Cardiac fibroblast (primary cell): ENCODE measurements at regions not wholly inside any gene's neighbourhood (a gene's known extent, or its start where the extent isn't known, plus 50 kb on each side); places are given as distances from the start of the nearest gene placed in this dataset.

Source experiments
- DNase-seq, 2 donors: peaks; one replicate each; pipeline versions ENCODE4 v3.0.0 to v3.0.0-alpha.2; 2010; ENCODE audit warnings: low read depth in 2 of 2
- H3K4me3 ChIP-seq, 2 donors: replicated peaks in 1 of 2; 1 replicate in 1 of 2; 2 replicates in 1 of 2; pipeline ENCODE4 v1.5.1; 2011; ENCODE audit warnings: low read depth in 2 of 2, low read length in 2 of 2, mild to moderate bottlenecking in 2 of 2, moderate library complexity in 1 of 2
- CTCF ChIP-seq: IDR thresholded peaks from one replicate; pipeline ENCODE4 v1.5.1; 2011; ENCODE audit warnings: low read depth, mild to moderate bottlenecking, low read length, inconsistent platforms

GRCh38 chr9:84504360-84504759, 163.8 kb upstream of the SLC28A3 start:
- no peak for TF ChIP-seq CTCF
- no peak for DNase-seq

GRCh38 chr9:84511651-84512050, 157.9 kb upstream of the NTRK2 start:
- no peak for TF ChIP-seq CTCF
- no peak overlapping the region for H3K4me3 ChIP-seq
- no peak for DNase-seq

More at GRCh38 chr9:84504360-84504759, 163.8 kb upstream of the SLC28A3 start:
- no peak overlapping the region for H3K4me3 ChIP-seq

- DNase-seq = no peak
- no peak for TF ChIP-seq CTCF
- H3K4me3 ChIP-seq = no peak overlapping the region
Observed at GRCh38 chr9:84512493-84512892, 157.0 kb upstream of the NTRK2 start.

GRCh38 chr9:84513473-84513872, 156.1 kb upstream of the NTRK2 start:
- DNase-seq = no peak
- no peak overlapping the region for H3K4me3 ChIP-seq
- TF ChIP-seq CTCF = no peak

GRCh38 chr9:84513979-84514378, 155.6 kb upstream of the NTRK2 start:
- no peak for TF ChIP-seq CTCF
- no peak overlapping the region for H3K4me3 ChIP-seq
- no peak for DNase-seq

GRCh38 chr9:84514421-84514820, 155.1 kb upstream of the NTRK2 start:
- no peak for TF ChIP-seq CTCF
- H3K4me3 ChIP-seq = no peak overlapping the region
- DNase-seq = no peak

GRCh38 chr9:84517026-84517425, 152.5 kb upstream of the NTRK2 start:
- DNase-seq = no peak
- no peak overlapping the region for H3K4me3 ChIP-seq
- no peak for TF ChIP-seq CTCF
